HEK293T (cell line): ENCODE measurements at regions not wholly inside any gene's neighbourhood (a gene's known extent, or its start where the extent isn't known, plus 50 kb on each side); places are given as distances from the start of the nearest gene placed in this dataset.

Experiments used
- BHLHE40 ChIP-seq: fragments of 450-650 bp; IDR thresholded peaks from 2 replicates; pipeline ENCODE4 v1.6.1; 2016; ENCODE audit warnings: mild to moderate bottlenecking, moderate library complexity, borderline replicate concordance
- CTBP1 ChIP-seq: fragments of 450-650 bp; IDR thresholded peaks from 2 replicates; pipeline ENCODE4 v1.6.1; 2016; ENCODE audit warnings: borderline replicate concordance
- ELF4 ChIP-seq: fragments of 450-650 bp; IDR thresholded peaks from 2 replicates; pipeline ENCODE4 v1.6.1; 2017; ENCODE audit warnings: antibody characterized with exemption
- FOXK2 ChIP-seq: fragments of 450-650 bp; IDR thresholded peaks from 2 replicates; pipeline ENCODE4 v1.6.1; 2016; ENCODE audit warnings: mild to moderate bottlenecking
- HDGF ChIP-seq: fragments of 450-650 bp; IDR thresholded peaks from 2 replicates; pipeline ENCODE4 v1.6.1; 2017; ENCODE audit warnings: antibody characterized with exemption, borderline replicate concordance
- L3MBTL2 ChIP-seq: fragments of 450-650 bp; conservative IDR thresholded peaks from 2 replicates; pipeline ENCODE4 v1.6.1; 2016; ENCODE audit warnings: mild to moderate bottlenecking
- SP1 ChIP-seq: fragments of 450-650 bp; IDR thresholded peaks from 2 replicates; pipeline ENCODE4 v1.6.1; 2017
- TARDBP ChIP-seq: fragments of 450-650 bp; IDR thresholded peaks from 2 replicates; pipeline ENCODE4 v1.6.1; 2016
- TF ChIP-seq, protein P1 (sequence below): fragments of 450-650 bp; IDR thresholded peaks from 2 replicates; pipeline ENCODE4 v1.6.1; 2016

DNA sequence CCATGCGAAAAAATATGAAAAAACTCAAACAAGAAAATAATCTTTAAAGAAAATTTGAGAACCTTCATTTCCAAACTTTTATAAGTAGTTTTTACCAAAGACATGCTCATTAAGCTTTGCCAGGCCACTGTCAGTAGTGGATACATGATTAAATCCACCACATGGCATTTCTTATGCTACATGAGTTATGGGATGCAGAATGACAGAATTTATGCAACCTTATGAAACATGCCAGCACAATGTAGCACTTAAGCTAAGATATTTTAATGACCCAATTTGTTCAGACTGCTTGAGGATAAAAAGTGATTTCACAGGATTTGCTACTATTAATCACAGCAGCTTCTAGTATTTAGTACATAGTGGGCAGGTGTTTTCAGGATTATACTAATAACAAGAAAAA lies 123.3 kb downstream of the ATP23 start:
- TF ChIP-seq TARDBP (no peak), L3MBTL2 (no peak), FOXK2 (no peak), HDGF (no peak), ELF4 (no peak), CTBP1 (no peak), BHLHE40 (no peak), SP1 (no peak)
- TF ChIP-seq, protein P1, sequence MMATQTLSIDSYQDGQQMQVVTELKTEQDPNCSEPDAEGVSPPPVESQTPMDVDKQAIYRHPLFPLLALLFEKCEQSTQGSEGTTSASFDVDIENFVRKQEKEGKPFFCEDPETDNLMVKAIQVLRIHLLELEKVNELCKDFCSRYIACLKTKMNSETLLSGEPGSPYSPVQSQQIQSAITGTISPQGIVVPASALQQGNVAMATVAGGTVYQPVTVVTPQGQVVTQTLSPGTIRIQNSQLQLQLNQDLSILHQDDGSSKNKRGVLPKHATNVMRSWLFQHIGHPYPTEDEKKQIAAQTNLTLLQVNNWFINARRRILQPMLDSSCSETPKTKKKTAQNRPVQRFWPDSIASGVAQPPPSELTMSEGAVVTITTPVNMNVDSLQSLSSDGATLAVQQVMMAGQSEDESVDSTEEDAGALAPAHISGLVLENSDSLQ = no peak
